Transverse colon (tissue), 4 donors: ENCODE measurements at regions not wholly inside any gene's neighbourhood (a gene's known extent, or its start where the extent isn't known, plus 50 kb on each side); places are given as distances from the start of the nearest gene placed in this dataset.

Experiments
- DNase-seq: peaks from one replicate; pipeline ENCODE4 v3.0.0-alpha.2; 2019
- H3K27ac ChIP-seq, 4 donors: fragments of 200-600 bp; sonication (generic); 2 replicates each; pipeline ENCODE4 v1.5.1; 2016 to 2018; ENCODE audit warnings: inconsistent platforms in 4 of 4
- H3K27me3 ChIP-seq: fragments of 200-600 bp; sonication (generic); 2 replicates; pipeline ENCODE4 v1.5.1; 2017; ENCODE audit warnings: inconsistent platforms
- H3K36me3 ChIP-seq, 4 donors: fragments of 200-600 bp; sonication (generic); 2 replicates each; pipeline ENCODE4 v1.5.1; 2017 to 2019; ENCODE audit warnings: inconsistent platforms in 4 of 4
- H3K4me1 ChIP-seq, 4 donors: fragments of 200-600 bp; sonication (generic); 2 replicates each; pipeline ENCODE4 v1.5.1; 2017 to 2020; ENCODE audit warnings: inconsistent platforms in 4 of 4
- H3K4me3 ChIP-seq, 4 donors: fragments of 200-600 bp; sonication (generic); 1 replicate in 1 of 4; 2 replicates in 3 of 4; pipeline versions ENCODE4 v1.5.1 to v1.6.1; 2017 to 2019; ENCODE audit warnings: inconsistent platforms in 4 of 4
- H3K9me3 ChIP-seq, 2 donors: fragments of 200-600 bp; sonication (generic); 2 replicates each; pipeline ENCODE4 v1.5.1; 2017 to 2019; ENCODE audit warnings: inconsistent platforms in 2 of 2
- EP300 ChIP-seq: sonication (generic); formaldehyde crosslinking; IDR thresholded peaks from one replicate; pipeline ENCODE4 v1.6.1; 2017; ENCODE audit warnings: antibody characterized with exemption, low read depth
- POLR2A ChIP-seq: fragments of 450-650 bp; IDR thresholded peaks from one replicate; pipeline ENCODE4 v1.6.1; 2016; ENCODE audit warnings: antibody characterized with exemption, mild to moderate bottlenecking, moderate library complexity
- POLR2AphosphoS5 ChIP-seq, 3 donors: sonication (generic); formaldehyde crosslinking; IDR thresholded peaks; one replicate each; pipeline ENCODE4 v1.6.1; 2016; ENCODE audit warnings: antibody characterized with exemption in 3 of 3
- WGBS, 2 donors: methylation state at CpG; one replicate each; pipeline ENCODE4 v1.1.5; 2018; ENCODE audit warnings: low coverage in 1 of 2; 5-methylcytosine and 5-hydroxymethylcytosine counted together
- in situ Hi-C, 4 donors: fragments of 200-750 bp; cut with MboI; loops; one replicate each; pipeline versions ENCODE4 v1.15.0 to v1.15.1; 2017; ENCODE audit warnings: low sequenced_read_pairs in 3 of 4, low pct_ligation_motif_present in 1 of 4, low pct_unique_long_range_greater_than_20kb in 1 of 4
- intact Hi-C: fragments of 100-400 bp; cut with DNase I; formaldehyde crosslinking; loops from one replicate; pipeline ENCODE4 v1.15.1; 2023; ENCODE audit warnings: low total_unique reads
- TF ChIP-seq, protein P1 (sequence below), 5 experiments: fragments of 200-600 bp in 3 of 5; fragments of 450-650 bp in 2 of 5; sonication (generic) in 3 of 5; IDR thresholded peaks; 1 replicate in 2 of 5; 2 replicates in 3 of 5; pipeline ENCODE4 v1.5.1; 2016 to 2017; ENCODE audit warnings: antibody characterized with exemption in 5 of 5, inconsistent platforms in 3 of 5, mild to moderate bottlenecking in 2 of 5, moderate library complexity in 1 of 5

DNA sequence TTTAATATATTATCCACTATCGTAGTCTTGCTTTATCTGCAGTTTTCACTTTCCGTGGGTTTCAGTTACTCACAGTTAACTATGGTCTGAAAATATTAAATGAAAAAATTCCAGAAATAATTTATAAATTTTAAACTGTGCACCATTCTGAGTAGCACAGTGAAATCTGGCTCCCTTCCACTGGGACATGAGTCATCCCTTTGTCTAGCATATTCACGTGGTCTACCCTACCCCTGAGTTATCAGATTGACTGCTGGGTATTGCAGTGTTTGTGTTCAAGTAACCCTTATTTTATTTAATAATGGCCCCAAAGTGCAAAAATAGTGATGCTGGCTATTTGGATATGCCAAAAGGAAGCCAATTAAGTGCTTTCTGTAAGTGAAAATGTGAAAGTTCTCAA lies 539.5 kb upstream of the AGTR1 start:
- WGBS, 2 donors = 66 to 87% methylated on average over 2 to 3 of the region's 3 CpGs

GRCh38 chr3:148162132-148162531 lies 535.6 kb upstream of the AGTR1 start:
- Histone ChIP-seq H3K27ac (no peak overlapping the region), H3K4me1 (no peaks in the 10 kb centered on the region), H3K27me3 (no peaks in the 10 kb centered on the region), H3K4me3 (no peak overlapping the region), H3K9me3 (no peaks in the 10 kb centered on the region), H3K36me3 (no peaks in the 10 kb centered on the region)
- intact Hi-C loops (no loop called here), in situ Hi-C loops (no loop called here)
- 46% methylated on average over 2 of the region's 2 CpGs for WGBS, 2 donors
- TF ChIP-seq EP300 = no peak
- TF ChIP-seq POLR2AphosphoS5 (IDR thresholded peaks at IDR 0.05) = no peak
- TF ChIP-seq POLR2A = no peak
- TF ChIP-seq, protein P1, sequence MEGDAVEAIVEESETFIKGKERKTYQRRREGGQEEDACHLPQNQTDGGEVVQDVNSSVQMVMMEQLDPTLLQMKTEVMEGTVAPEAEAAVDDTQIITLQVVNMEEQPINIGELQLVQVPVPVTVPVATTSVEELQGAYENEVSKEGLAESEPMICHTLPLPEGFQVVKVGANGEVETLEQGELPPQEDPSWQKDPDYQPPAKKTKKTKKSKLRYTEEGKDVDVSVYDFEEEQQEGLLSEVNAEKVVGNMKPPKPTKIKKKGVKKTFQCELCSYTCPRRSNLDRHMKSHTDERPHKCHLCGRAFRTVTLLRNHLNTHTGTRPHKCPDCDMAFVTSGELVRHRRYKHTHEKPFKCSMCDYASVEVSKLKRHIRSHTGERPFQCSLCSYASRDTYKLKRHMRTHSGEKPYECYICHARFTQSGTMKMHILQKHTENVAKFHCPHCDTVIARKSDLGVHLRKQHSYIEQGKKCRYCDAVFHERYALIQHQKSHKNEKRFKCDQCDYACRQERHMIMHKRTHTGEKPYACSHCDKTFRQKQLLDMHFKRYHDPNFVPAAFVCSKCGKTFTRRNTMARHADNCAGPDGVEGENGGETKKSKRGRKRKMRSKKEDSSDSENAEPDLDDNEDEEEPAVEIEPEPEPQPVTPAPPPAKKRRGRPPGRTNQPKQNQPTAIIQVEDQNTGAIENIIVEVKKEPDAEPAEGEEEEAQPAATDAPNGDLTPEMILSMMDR (IDR thresholded peaks at IDR 0.05) = no peak
- DNase-seq = no peak

More for the DNA sequence above, 539.5 kb upstream of the AGTR1 start:
- TF ChIP-seq POLR2A = no peak
- TF ChIP-seq, protein P1 (IDR thresholded peaks at IDR 0.05) = no peak
- TF ChIP-seq EP300 = no peak
- no peak for TF ChIP-seq POLR2AphosphoS5 (IDR thresholded peaks at IDR 0.05)
- in situ Hi-C loops (no loop called here), intact Hi-C loops (no loop called here)
- H3K9me3 ChIP-seq = no peaks in the 10 kb centered on the region
- H3K4me1 ChIP-seq = no peaks in the 10 kb centered on the region
- DNase-seq = no peak
- H3K27me3 ChIP-seq = no peaks in the 10 kb centered on the region
- no peaks in the 10 kb centered on the region for H3K36me3 ChIP-seq
- no peak overlapping the region for H3K27ac ChIP-seq
- H3K4me3 ChIP-seq = no peak overlapping the region

DNA sequence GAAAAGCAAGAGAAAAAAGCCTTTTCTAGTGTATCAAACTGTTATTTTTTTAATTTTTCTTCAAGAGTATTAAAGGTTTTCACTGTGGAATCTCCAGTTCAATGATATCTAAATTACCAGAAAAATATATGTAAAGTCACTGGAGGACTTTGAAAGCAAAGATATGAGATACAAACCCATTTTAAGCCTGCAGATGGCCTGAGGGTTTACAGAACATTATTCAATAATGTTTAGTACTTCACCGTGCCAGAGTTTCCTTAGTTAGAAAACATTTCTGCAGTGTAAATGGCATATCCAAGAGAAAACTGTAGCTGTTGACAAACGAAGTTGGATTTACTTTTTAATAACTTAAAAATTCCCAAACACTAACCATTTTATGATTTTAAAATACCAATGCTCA lies 529.4 kb upstream of the AGTR1 start:
- no peaks in the 10 kb centered on the region for H3K9me3 ChIP-seq
- no peaks in the 10 kb centered on the region for H3K4me1 ChIP-seq
- WGBS, 2 donors = 51 to 58% methylated on average over 2 of the region's 2 CpGs
- H3K4me3 ChIP-seq = no peak overlapping the region
- DNase-seq = no peak
- intact Hi-C loops (no loop called here), in situ Hi-C loops (no loop called here)
- no peaks in the 10 kb centered on the region for H3K36me3 ChIP-seq
- no peaks in the 10 kb centered on the region for H3K27me3 ChIP-seq
- TF ChIP-seq POLR2A (no peak), EP300 (no peak), POLR2AphosphoS5 (IDR thresholded peaks at IDR 0.05) (no peak)
- TF ChIP-seq, protein P1 (IDR thresholded peaks at IDR 0.05) = no peak
- no peak overlapping the region for H3K27ac ChIP-seq

- no peak for DNase-seq
- Histone ChIP-seq H3K4me3 (no peak overlapping the region), H3K27me3 (no peaks in the 10 kb centered on the region), H3K9me3 (no peaks in the 10 kb centered on the region), H3K27ac (no peak overlapping the region), H3K4me1 (no peaks in the 10 kb centered on the region), H3K36me3 (no peaks in the 10 kb centered on the region)
- no peak for TF ChIP-seq POLR2A
- TF ChIP-seq, protein P1 (IDR thresholded peaks at IDR 0.05) = no peak
- TF ChIP-seq EP300 = no peak
- no peak for TF ChIP-seq POLR2AphosphoS5 (IDR thresholded peaks at IDR 0.05)
- WGBS, 2 donors = 58 to 61% methylated on average over 4 of the region's 4 CpGs
- in situ Hi-C loops (no loop called here), intact Hi-C loops (no loop called here)
These were observed 523.9 kb upstream of the AGTR1 start for GRCh38 chr3:148173851-148174250.
